IPS-18a (cell line): ENCODE measurements at regions not wholly inside any gene's neighbourhood (a gene's known extent, or its start where the extent isn't known, plus 50 kb on each side); places are given as distances from the start of the nearest gene placed in this dataset.

Experiments used
- H3K27ac ChIP-seq: one replicate; pipeline ENCODE4 v1.5.1; 2013; ENCODE audit warnings: low read length
- H3K27me3 ChIP-seq: one replicate; pipeline ENCODE4 v1.6.1; 2013; ENCODE audit warnings: mild to moderate bottlenecking, low read length; ENCODE audit not compliant: control insufficient read depth, insufficient read depth
- H3K36me3 ChIP-seq: one replicate; pipeline ENCODE4 v1.6.1; 2013; ENCODE audit warnings: low read depth, low read length; ENCODE audit not compliant: control insufficient read depth
- H3K4me1 ChIP-seq: one replicate; pipeline ENCODE4 v1.6.1; 2013; ENCODE audit warnings: low read depth, low read length; ENCODE audit not compliant: control insufficient read depth
- H3K4me3 ChIP-seq: one replicate; pipeline ENCODE4 v1.5.1; 2013; ENCODE audit warnings: low read length
- H3K9ac ChIP-seq: one replicate; pipeline ENCODE4 v1.6.1; 2013; ENCODE audit warnings: mild to moderate bottlenecking, low read length, moderate library complexity
- H3K9me3 ChIP-seq: one replicate; pipeline ENCODE4 v1.6.1; 2013; ENCODE audit warnings: low read depth, low read length; ENCODE audit not compliant: control insufficient read depth

DNA sequence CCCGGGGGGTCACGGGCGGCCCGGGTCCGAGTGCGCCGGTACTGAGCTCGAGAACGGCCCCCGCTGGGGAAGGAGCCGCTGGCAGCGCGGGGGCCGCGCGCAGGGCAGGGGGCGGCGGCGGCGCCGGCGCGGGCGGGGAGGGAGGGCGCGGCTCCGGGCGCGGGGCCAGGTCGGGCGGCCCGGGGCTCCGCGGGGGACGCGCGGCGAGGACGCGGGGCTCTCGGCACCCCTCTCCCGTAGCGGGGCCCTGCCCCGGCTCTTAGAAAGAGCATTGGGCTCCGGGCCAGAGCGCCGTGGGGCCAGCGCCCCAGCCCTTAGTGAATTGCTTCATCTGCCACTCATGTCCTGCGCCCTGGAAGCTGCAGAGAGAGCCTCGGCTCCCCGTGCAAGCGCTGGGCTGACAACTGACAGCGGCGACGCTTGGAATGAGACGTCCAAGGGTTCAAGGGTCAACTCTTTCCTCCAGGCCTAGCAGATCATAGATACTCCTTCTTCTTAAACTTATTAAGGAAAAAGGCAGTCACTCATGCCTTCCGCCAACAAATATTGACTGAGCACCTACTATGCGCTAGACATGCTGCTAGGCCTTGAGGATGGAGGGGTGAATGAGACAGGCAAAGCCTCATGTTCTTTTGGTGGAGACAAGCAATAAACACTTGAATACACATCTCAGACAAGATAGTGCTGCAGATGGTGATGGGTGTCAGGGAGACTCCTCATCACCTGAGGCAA lies 140.8 kb downstream of the SMAD6 start:
- Histone ChIP-seq H3K9ac (no peak overlapping the region), H3K4me1 (no peaks in the 10 kb centered on the region), H3K27me3 (peaks cover 37% of the 10 kb centered on the region), H3K27ac (no peak overlapping the region), H3K4me3 (peak overlapping the region; percentile 29), H3K36me3 (no peaks in the 10 kb centered on the region), H3K9me3 (no peaks in the 10 kb centered on the region)

DNA sequence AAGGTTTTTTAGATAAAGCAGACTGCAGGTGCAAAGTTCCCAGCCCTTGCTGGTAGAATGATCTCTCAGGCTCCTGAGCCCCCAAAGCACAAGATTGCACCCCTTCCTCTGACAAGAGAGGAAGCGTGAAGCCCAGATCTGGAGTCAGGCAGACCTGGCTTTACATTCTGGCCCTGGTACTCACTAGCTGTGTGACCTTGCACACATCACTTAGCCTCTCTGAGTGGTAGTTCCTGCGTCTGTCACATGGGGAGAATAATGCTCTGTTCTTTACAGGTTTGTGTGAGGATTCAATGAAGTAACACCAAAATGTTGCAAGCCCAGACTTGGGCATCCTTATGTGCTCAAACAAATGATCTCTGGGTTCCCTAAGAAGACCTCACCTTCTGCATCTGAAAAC lies 141.5 kb downstream of the SMAD6 start:
- Histone ChIP-seq H3K27ac (no peak overlapping the region), H3K27me3 (peaks cover 37% of the 10 kb centered on the region), H3K4me1 (no peaks in the 10 kb centered on the region), H3K9ac (no peak overlapping the region), H3K36me3 (no peaks in the 10 kb centered on the region), H3K4me3 (no peak overlapping the region), H3K9me3 (no peaks in the 10 kb centered on the region)

DNA sequence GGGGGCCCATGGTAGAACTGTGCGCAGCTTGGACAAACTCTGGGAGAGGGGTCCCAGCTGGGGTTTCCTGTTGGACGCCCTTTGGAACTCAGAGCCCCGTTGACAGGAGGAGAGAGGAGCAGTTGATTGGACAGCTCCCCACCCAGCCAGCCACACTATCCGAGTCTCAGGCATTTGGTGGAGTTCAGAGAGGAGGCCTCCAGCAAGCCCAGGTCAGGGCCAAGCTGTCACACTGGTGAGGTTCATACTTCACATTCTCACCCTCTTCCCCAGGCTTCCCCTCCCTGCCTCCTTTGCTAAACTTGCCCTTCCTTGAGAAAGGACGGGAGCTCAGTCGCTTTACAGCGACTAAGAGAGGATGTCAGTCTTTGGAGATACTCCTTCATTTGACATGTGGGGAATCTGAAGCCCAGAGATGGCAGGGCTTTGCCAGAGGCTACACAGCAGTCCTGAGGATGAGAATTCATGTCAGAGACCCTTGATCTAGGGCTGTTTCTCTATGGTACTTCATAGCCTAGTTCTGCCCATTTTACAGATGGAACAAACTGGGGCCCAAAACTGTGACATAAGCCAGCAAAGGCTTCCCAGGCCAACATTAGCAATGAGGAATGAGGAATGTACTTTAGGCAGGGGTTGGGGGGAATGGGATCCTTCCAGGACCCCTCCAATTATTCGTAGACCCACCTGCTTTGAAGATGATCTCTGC lies 142.2 kb downstream of the SMAD6 start:
- Histone ChIP-seq H3K9me3 (no peaks in the 10 kb centered on the region), H3K4me1 (no peaks in the 10 kb centered on the region), H3K36me3 (no peaks in the 10 kb centered on the region), H3K4me3 (no peak overlapping the region), H3K27me3 (peaks cover 37% of the 10 kb centered on the region), H3K9ac (no peak overlapping the region), H3K27ac (no peak overlapping the region)

- no peak overlapping the region for H3K27ac ChIP-seq
- no peak overlapping the region for H3K9ac ChIP-seq
- H3K36me3 ChIP-seq: no peaks in the 10 kb centered on the region
- H3K4me3 ChIP-seq: no peak overlapping the region
- H3K4me1 ChIP-seq: no peaks in the 10 kb centered on the region
- H3K9me3 ChIP-seq: no peaks in the 10 kb centered on the region
- peaks cover 37% of the 10 kb centered on the region for H3K27me3 ChIP-seq
Measured at GRCh38 chr15:66844747-66845145, 142.7 kb downstream of the SMAD6 start.

- no peaks in the 10 kb centered on the region for H3K36me3 ChIP-seq
- H3K27ac ChIP-seq: no peak overlapping the region
- H3K4me1 ChIP-seq: no peaks in the 10 kb centered on the region
- no peaks in the 10 kb centered on the region for H3K9me3 ChIP-seq
- H3K27me3 ChIP-seq: peaks cover 37% of the 10 kb centered on the region
- H3K4me3 ChIP-seq: no peak overlapping the region
- H3K9ac ChIP-seq: no peak overlapping the region
Measured at GRCh38 chr15:66845266-66845785, 143.3 kb downstream of the SMAD6 start.

- Histone ChIP-seq H3K9ac (no peak overlapping the region), H3K9me3 (no peaks in the 10 kb centered on the region), H3K4me3 (no peak overlapping the region), H3K27ac (no peak overlapping the region), H3K27me3 (peaks cover 32% of the 10 kb centered on the region), H3K36me3 (no peaks in the 10 kb centered on the region), H3K4me1 (no peaks in the 10 kb centered on the region)
Measured at GRCh38 chr15:66846031-66846430, 144.0 kb downstream of the SMAD6 start.

- peaks cover 30% of the 10 kb centered on the region for H3K27me3 ChIP-seq
- H3K9ac ChIP-seq: no peak overlapping the region
- no peak overlapping the region for H3K27ac ChIP-seq
- H3K9me3 ChIP-seq: no peaks in the 10 kb centered on the region
- no peaks in the 10 kb centered on the region for H3K36me3 ChIP-seq
- no peak overlapping the region for H3K4me3 ChIP-seq
- peaks cover 5% of the 10 kb centered on the region for H3K4me1 ChIP-seq
Measured at GRCh38 chr15:66846811-66847210, 144.8 kb downstream of the SMAD6 start.

GRCh38 chr15:66847565-66847991 lies 145.5 kb downstream of the SMAD6 start:
- peaks cover 32% of the 10 kb centered on the region for H3K27me3 ChIP-seq
- H3K4me1 ChIP-seq: peaks cover 5% of the 10 kb centered on the region
- no peak overlapping the region for H3K27ac ChIP-seq
- no peak overlapping the region for H3K4me3 ChIP-seq
- H3K36me3 ChIP-seq: no peaks in the 10 kb centered on the region
- H3K9me3 ChIP-seq: no peaks in the 10 kb centered on the region
- no peak overlapping the region for H3K9ac ChIP-seq

- no peak overlapping the region for H3K9ac ChIP-seq
- H3K9me3 ChIP-seq: no peaks in the 10 kb centered on the region
- H3K4me1 ChIP-seq: peaks cover 5% of the 10 kb centered on the region
- no peak overlapping the region for H3K4me3 ChIP-seq
- H3K36me3 ChIP-seq: no peaks in the 10 kb centered on the region
- H3K27ac ChIP-seq: no peak overlapping the region
- H3K27me3 ChIP-seq: peaks cover 30% of the 10 kb centered on the region
Measured at GRCh38 chr15:66848116-66848515, 146.1 kb downstream of the SMAD6 start.

GRCh38 chr15:66848686-66849392 lies 146.8 kb downstream of the SMAD6 start:
- H3K9me3 ChIP-seq: no peaks in the 10 kb centered on the region
- H3K27ac ChIP-seq: no peak overlapping the region
- no peaks in the 10 kb centered on the region for H3K36me3 ChIP-seq
- no peak overlapping the region for H3K9ac ChIP-seq
- peaks cover 5% of the 10 kb centered on the region for H3K4me1 ChIP-seq
- peaks cover 23% of the 10 kb centered on the region for H3K27me3 ChIP-seq
- H3K4me3 ChIP-seq: no peak overlapping the region

- Histone ChIP-seq H3K4me1 (peaks cover 5% of the 10 kb centered on the region), H3K9me3 (no peaks in the 10 kb centered on the region), H3K36me3 (no peaks in the 10 kb centered on the region), H3K27me3 (peaks cover 17% of the 10 kb centered on the region), H3K9ac (no peak overlapping the region), H3K4me3 (no peak overlapping the region), H3K27ac (no peak overlapping the region)
Measured at GRCh38 chr15:66849393-66849745, 147.3 kb downstream of the SMAD6 start.
